ENCODE measurements at regions not wholly inside any gene's neighbourhood (a gene's known extent, or its start where the extent isn't known, plus 50 kb on each side); places are given as distances from the start of the nearest gene placed in this dataset.

DNA sequence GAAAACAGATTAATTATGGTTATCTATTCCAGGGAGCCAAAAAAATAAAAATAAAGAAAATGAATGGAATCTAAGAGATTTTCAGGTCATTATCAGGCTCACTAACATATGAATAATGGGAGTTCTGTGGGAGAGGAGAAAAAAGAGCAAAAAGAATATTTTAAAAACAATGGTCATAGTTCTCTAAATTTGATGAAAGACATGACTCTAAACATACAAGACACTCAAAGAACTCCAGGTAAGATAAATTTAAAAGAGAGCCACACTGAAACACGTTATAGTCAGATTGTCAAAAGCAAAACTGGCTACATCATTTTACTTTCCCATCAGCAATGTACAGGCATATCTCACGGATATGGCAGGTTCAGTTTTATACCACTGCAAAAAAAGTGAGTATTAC is 520.0 kb downstream of the ANKRD50 start:
- Histone ChIP-seq H3K4me3 (ENCODE audit: low read length) (no peak overlapping the region), H3K4me1 (ENCODE audit: control insufficient read depth, insufficient read depth, low read length) (no peaks in the 10 kb centered on the region), H3K36me3 (ENCODE audit: control insufficient read depth, insufficient read depth, low read length) (no peaks in the 10 kb centered on the region), H3K27ac (ENCODE audit: low read length) (no peak overlapping the region), H3K27me3 (ENCODE audit: control insufficient read depth, insufficient read depth, low read length) (no peaks in the 10 kb centered on the region), H3K9me3 (ENCODE audit: control insufficient read depth, low read depth, low read length) (no peaks in the 10 kb centered on the region)
- no peak for DNase-seq
- 60% methylated on average over 1 of the region's 2 CpGs for WGBS (ENCODE audit: insufficient coverage, low lambda C conversion rate)

DNA sequence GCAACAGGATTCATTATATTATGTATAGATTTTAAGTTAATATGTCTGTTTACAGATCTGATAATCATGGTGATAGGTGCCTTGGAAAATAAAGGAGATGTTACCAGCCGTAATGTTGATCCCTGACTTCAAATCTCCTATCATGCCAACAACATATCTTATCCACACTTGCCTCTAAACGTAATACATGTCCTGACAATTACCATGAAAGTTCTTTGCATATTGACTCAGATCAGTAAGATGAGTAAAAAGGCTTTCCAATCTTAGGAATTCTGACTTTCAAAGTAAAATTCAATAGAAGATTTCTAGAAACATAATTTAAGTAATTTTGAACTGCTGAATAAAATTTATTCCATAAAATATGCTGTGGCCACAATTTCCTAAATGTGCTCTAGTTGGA is 513.3 kb downstream of the ANKRD50 start:
- no peaks in the 10 kb centered on the region for H3K4me1 ChIP-seq (ENCODE audit: control insufficient read depth, insufficient read depth, low read length)
- 50% methylated on average over 1 of the region's 2 CpGs for WGBS (ENCODE audit: insufficient coverage, low lambda C conversion rate)
- no peaks in the 10 kb centered on the region for H3K9me3 ChIP-seq (ENCODE audit: control insufficient read depth, low read depth, low read length)
- no peak for DNase-seq
- H3K27ac ChIP-seq (ENCODE audit: low read length) = no peak overlapping the region
- no peak overlapping the region for H3K4me3 ChIP-seq (ENCODE audit: low read length)
- H3K27me3 ChIP-seq (ENCODE audit: control insufficient read depth, insufficient read depth, low read length) = no peaks in the 10 kb centered on the region
- no peaks in the 10 kb centered on the region for H3K36me3 ChIP-seq (ENCODE audit: control insufficient read depth, insufficient read depth, low read length)

DNA sequence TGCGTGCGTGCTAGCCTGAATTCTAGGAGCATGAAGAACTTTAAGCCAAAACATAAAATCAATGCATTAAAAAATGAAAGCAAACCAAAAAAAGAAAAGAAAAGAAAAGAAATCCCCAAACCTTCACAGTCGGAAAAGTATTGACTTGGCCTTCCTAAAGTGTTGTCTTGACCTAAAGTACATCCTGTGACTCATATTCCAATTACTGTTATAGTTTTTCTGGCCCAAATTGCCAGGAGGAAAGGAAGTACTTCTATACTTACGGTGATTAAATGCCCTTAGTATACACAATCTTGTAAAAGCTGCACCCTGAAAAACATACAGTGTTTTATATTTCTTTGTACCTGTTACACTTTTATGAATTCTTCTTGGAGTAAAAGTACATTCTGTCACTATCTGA is 512.8 kb downstream of the ANKRD50 start:
- DNase-seq = no peak
- H3K36me3 ChIP-seq (ENCODE audit: control insufficient read depth, insufficient read depth, low read length) = no peaks in the 10 kb centered on the region
- no peaks in the 10 kb centered on the region for H3K9me3 ChIP-seq (ENCODE audit: control insufficient read depth, low read depth, low read length)
- H3K4me1 ChIP-seq (ENCODE audit: control insufficient read depth, insufficient read depth, low read length) = no peaks in the 10 kb centered on the region
- no peak overlapping the region for H3K27ac ChIP-seq (ENCODE audit: low read length)
- no peak overlapping the region for H3K4me3 ChIP-seq (ENCODE audit: low read length)
- WGBS (ENCODE audit: insufficient coverage, low lambda C conversion rate) = 80% methylated on average over 1 of the region's 4 CpGs
- H3K27me3 ChIP-seq (ENCODE audit: control insufficient read depth, insufficient read depth, low read length) = no peaks in the 10 kb centered on the region

GRCh38 chr4:124201636-124202035 is 510.9 kb downstream of the ANKRD50 start:
- Histone ChIP-seq H3K4me1 (ENCODE audit: control insufficient read depth, insufficient read depth, low read length) (no peaks in the 10 kb centered on the region), H3K4me3 (ENCODE audit: low read length) (no peak overlapping the region), H3K27me3 (ENCODE audit: control insufficient read depth, insufficient read depth, low read length) (no peaks in the 10 kb centered on the region), H3K36me3 (ENCODE audit: control insufficient read depth, insufficient read depth, low read length) (no peaks in the 10 kb centered on the region), H3K9me3 (ENCODE audit: control insufficient read depth, low read depth, low read length) (no peaks in the 10 kb centered on the region), H3K27ac (ENCODE audit: low read length) (no peak overlapping the region)
- WGBS (ENCODE audit: insufficient coverage, low lambda C conversion rate) = no CpG with 5 or more reads among the region's 1 CpG
- no peak for DNase-seq

DNA sequence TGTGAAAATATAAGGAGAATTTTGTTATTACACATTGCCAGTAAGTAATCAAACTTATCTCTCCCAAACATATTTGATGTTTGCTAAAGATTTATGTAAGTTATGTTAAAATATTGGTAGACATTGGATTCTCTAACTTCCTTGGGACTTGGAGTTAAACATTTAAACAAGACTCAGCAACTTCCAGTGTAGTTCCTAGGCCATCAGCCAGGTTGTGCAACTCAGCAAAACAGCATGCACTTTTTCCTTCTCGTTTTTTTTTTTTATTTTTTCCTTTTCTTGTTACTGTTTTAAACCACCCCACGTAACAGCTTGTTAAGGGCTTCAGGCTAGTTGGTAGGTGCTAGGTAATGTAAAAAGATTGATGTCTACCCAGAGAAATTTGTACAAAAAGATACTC is 510.4 kb downstream of the ANKRD50 start:
- H3K4me3 ChIP-seq (ENCODE audit: low read length) = no peak overlapping the region
- DNase-seq = no peak
- no peaks in the 10 kb centered on the region for H3K9me3 ChIP-seq (ENCODE audit: control insufficient read depth, low read depth, low read length)
- WGBS (ENCODE audit: insufficient coverage, low lambda C conversion rate) = 100% methylated on average over 1 of the region's 2 CpGs
- no peaks in the 10 kb centered on the region for H3K27me3 ChIP-seq (ENCODE audit: control insufficient read depth, insufficient read depth, low read length)
- H3K27ac ChIP-seq (ENCODE audit: low read length) = no peak overlapping the region
- H3K36me3 ChIP-seq (ENCODE audit: control insufficient read depth, insufficient read depth, low read length) = no peaks in the 10 kb centered on the region
- no peaks in the 10 kb centered on the region for H3K4me1 ChIP-seq (ENCODE audit: control insufficient read depth, insufficient read depth, low read length)

DNA sequence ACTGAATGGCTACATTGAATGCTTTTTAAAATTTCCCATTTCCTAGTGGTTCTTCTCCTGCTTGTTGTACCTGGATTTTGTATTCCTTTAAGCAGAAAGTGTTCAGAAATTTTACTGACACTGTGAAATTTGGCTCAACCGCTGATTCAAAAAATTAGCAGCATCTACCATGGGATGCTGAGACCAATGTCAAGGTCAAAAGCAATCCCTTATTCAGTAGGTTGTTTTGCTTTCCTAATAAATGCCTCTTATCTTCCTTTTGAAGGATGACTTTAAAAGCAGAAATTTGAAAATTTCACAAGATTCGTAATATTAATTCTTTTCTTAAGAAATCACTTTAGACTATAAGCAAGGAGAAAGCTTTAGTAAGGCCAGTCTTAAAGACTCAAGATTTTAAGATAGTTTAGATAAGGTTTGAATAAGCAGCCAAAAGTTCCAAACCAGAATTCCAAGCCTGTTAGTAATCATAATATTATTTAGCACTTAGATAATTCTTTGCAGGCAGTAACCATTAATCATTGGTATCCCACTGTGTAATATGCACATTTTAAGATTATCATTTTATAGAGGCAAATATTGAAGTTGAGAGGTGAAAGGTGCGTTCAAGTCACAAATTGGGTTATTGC is 508.8 kb downstream of the ANKRD50 start:
- Histone ChIP-seq H3K4me3 (ENCODE audit: low read length) (no peak overlapping the region), H3K9me3 (ENCODE audit: control insufficient read depth, low read depth, low read length) (no peaks in the 10 kb centered on the region), H3K27me3 (ENCODE audit: control insufficient read depth, insufficient read depth, low read length) (no peaks in the 10 kb centered on the region), H3K4me1 (ENCODE audit: control insufficient read depth, insufficient read depth, low read length) (no peaks in the 10 kb centered on the region), H3K27ac (ENCODE audit: low read length) (no peak overlapping the region), H3K36me3 (ENCODE audit: control insufficient read depth, insufficient read depth, low read length) (no peaks in the 10 kb centered on the region)
- DNase-seq = no peak
- WGBS (ENCODE audit: insufficient coverage, low lambda C conversion rate) = 77% methylated on average over 3 of the region's 3 CpGs

DNA sequence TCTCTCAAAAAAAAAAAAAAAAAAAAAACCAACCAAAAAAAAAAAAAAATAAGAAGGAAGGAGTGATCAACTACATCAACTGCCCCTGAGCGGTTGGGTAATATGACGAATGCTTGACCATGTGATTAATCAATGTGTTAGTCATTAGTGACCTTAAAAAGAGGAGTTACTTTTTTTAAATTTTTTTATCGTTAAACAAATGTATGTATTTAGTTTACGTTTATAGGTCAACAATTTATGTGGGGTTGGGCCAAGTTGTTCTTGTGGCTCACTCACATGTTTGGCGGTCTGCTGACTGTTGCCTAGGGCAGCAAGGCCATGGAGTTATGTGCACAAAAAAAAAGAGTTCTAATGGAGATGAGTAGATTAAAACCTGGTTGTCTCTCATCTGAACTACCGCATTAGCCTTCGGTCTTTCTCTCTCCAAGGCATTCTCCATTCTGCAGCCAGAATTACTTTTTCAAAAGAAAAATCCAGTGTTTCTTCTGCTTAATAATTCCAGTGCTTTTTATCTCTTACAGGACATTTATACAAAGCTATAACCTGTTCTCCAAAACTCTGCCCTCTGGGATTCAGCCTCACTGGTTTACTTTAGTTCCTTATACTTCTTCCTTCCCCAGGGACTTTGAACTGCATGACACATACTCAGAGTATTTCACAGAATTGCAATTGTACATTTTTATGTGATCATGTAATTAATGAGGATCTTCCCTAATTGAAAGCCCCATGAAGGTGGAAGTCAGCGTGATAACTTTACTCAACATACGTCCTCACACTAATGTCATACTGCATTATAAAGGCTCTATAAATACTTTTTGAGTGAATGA is 505.5 kb downstream of the ANKRD50 start:
- H3K36me3 ChIP-seq (ENCODE audit: control insufficient read depth, insufficient read depth, low read length) = no peaks in the 10 kb centered on the region
- DNase-seq = peak in 1 of 2 donors; percentile 4
- no peak overlapping the region for H3K4me3 ChIP-seq (ENCODE audit: low read length)
- no peaks in the 10 kb centered on the region for H3K4me1 ChIP-seq (ENCODE audit: control insufficient read depth, insufficient read depth, low read length)
- 75% methylated on average over 3 of the region's 9 CpGs for WGBS (ENCODE audit: insufficient coverage, low lambda C conversion rate)
- H3K27ac ChIP-seq (ENCODE audit: low read length) = no peak overlapping the region
- H3K9me3 ChIP-seq (ENCODE audit: control insufficient read depth, low read depth, low read length) = no peaks in the 10 kb centered on the region
- no peaks in the 10 kb centered on the region for H3K27me3 ChIP-seq (ENCODE audit: control insufficient read depth, insufficient read depth, low read length)

- H3K27ac ChIP-seq (ENCODE audit: low read length) = no peak overlapping the region
- no CpG with 5 or more reads among the region's 3 CpGs for WGBS (ENCODE audit: insufficient coverage, low lambda C conversion rate)
- no peak overlapping the region for H3K4me3 ChIP-seq (ENCODE audit: low read length)
- H3K4me1 ChIP-seq (ENCODE audit: control insufficient read depth, insufficient read depth, low read length) = no peaks in the 10 kb centered on the region
- H3K9me3 ChIP-seq (ENCODE audit: control insufficient read depth, low read depth, low read length) = no peaks in the 10 kb centered on the region
- no peak for DNase-seq
- no peaks in the 10 kb centered on the region for H3K36me3 ChIP-seq (ENCODE audit: control insufficient read depth, insufficient read depth, low read length)
- no peaks in the 10 kb centered on the region for H3K27me3 ChIP-seq (ENCODE audit: control insufficient read depth, insufficient read depth, low read length)
Measured at GRCh38 chr4:124209211-124209610, 503.3 kb downstream of the ANKRD50 start.

GRCh38 chr4:124209626-124210025 is 502.9 kb downstream of the ANKRD50 start:
- H3K4me1 ChIP-seq (ENCODE audit: control insufficient read depth, insufficient read depth, low read length) = no peaks in the 10 kb centered on the region
- H3K27ac ChIP-seq (ENCODE audit: low read length) = no peak overlapping the region
- 20% methylated on average over 1 of the region's 2 CpGs for WGBS (ENCODE audit: insufficient coverage, low lambda C conversion rate)
- no peak for DNase-seq
- no peaks in the 10 kb centered on the region for H3K27me3 ChIP-seq (ENCODE audit: control insufficient read depth, insufficient read depth, low read length)
- no peaks in the 10 kb centered on the region for H3K9me3 ChIP-seq (ENCODE audit: control insufficient read depth, low read depth, low read length)
- no peaks in the 10 kb centered on the region for H3K36me3 ChIP-seq (ENCODE audit: control insufficient read depth, insufficient read depth, low read length)
- no peak overlapping the region for H3K4me3 ChIP-seq (ENCODE audit: low read length)

- no peaks in the 10 kb centered on the region for H3K4me1 ChIP-seq (ENCODE audit: control insufficient read depth, insufficient read depth, low read length)
- H3K36me3 ChIP-seq (ENCODE audit: control insufficient read depth, insufficient read depth, low read length) = no peaks in the 10 kb centered on the region
- H3K4me3 ChIP-seq (ENCODE audit: low read length) = no peak overlapping the region
- no peak for DNase-seq
- H3K27me3 ChIP-seq (ENCODE audit: control insufficient read depth, insufficient read depth, low read length) = no peaks in the 10 kb centered on the region
- H3K27ac ChIP-seq (ENCODE audit: low read length) = no peak overlapping the region
- 92% methylated on average over 2 of the region's 2 CpGs for WGBS (ENCODE audit: insufficient coverage, low lambda C conversion rate)
- H3K9me3 ChIP-seq (ENCODE audit: control insufficient read depth, low read depth, low read length) = no peaks in the 10 kb centered on the region
Measured at GRCh38 chr4:124210746-124211145, 501.8 kb downstream of the ANKRD50 start.

Measured in large intestine (tissue), 3 donors.